Adrenal gland (tissue), 5 donors: ENCODE measurements at regions not wholly inside any gene's neighbourhood (a gene's known extent, or its start where the extent isn't known, plus 50 kb on each side); places are given as distances from the start of the nearest gene placed in this dataset.

ENCODE experiments used
- CTCF ChIP-seq, 6 experiments: fragments of 450-650 bp in 4 of 6; fragments of 200-600 bp in 2 of 6; sonication (generic) in 1 of 6; IDR thresholded peaks; 1 replicate in 5 of 6; 2 replicates in 1 of 6; pipeline versions ENCODE4 v1.5.1 to v1.8.0; 2016 to 2021; ENCODE audit warnings: antibody characterized with exemption in 6 of 6, mild to moderate bottlenecking in 2 of 6, moderate library complexity in 1 of 6
- POLR2A ChIP-seq, 2 donors: fragments of 450-650 bp; IDR thresholded peaks; one replicate each; pipeline ENCODE4 v1.6.1; 2017; ENCODE audit warnings: antibody characterized with exemption in 2 of 2, mild to moderate bottlenecking in 2 of 2, moderate library complexity in 1 of 2
- donor health status: DM: no; HTN: no; CAD: no.

DNA sequence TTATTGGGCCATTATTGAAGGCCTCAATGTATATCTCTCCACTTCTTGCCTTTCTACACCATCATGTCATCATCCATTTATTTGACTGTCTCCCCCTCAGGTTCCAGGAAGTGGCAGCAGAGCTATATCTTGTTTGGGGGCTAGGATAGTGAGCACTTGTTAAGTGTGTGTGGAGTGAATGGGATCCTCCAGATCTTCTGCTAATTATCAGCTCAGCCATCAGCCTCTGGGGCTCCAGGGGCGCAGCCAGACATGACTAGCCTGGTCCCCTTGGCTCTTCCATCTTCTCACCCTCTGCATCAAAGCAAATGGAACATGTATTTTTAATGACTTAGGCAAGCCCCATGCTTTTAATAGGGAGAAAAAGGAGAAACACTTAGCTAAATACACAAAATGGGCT lies 176.5 kb downstream of the ARHGAP12 start:
- TF ChIP-seq POLR2A (IDR thresholded peaks at IDR 0.05) (no peak), CTCF (IDR thresholded peaks at IDR 0.05) (no peak)
